Erythroblast (primary cell): ENCODE measurements at regions not wholly inside any gene's neighbourhood (a gene's known extent, or its start where the extent isn't known, plus 50 kb on each side); places are given as distances from the start of the nearest gene placed in this dataset.

Experiments
- DNase-seq, 2 experiments: peaks; one replicate each; lab custom pipeline; 2025; lab: John Stamatoyannopoulos, UW
- GATA1 ChIP-seq: IDR thresholded peaks from 2 replicates; pipeline ENCODE4 v1.6.1; 2011; ENCODE audit warnings: low read depth, mild to moderate bottlenecking, control low read depth, low read length, moderate library complexity
- POLR2A ChIP-seq: IDR thresholded peaks from 2 replicates; pipeline ENCODE4 v1.6.1; 2011; ENCODE audit warnings: mild to moderate bottlenecking, low read length

GRCh38 chr6:48289841-48290240 is 178.8 kb upstream of the PTCHD4 start:
- no peak for DNase-seq
- TF ChIP-seq POLR2A (no peak), GATA1 (no peak)

- no peak for TF ChIP-seq POLR2A
- TF ChIP-seq GATA1: no peak
- no peak for DNase-seq
Measured at GRCh38 chr6:48281217-48281616, 170.2 kb upstream of the PTCHD4 start.

GRCh38 chr6:48280035-48280620 is 169.1 kb upstream of the PTCHD4 start:
- DNase-seq: no peak
- TF ChIP-seq POLR2A: no peak
- TF ChIP-seq GATA1: no peak

- TF ChIP-seq GATA1 (no peak), POLR2A (no peak)
- DNase-seq: no peak
Measured at GRCh38 chr6:48278261-48278660, 167.3 kb upstream of the PTCHD4 start.

- no peak for DNase-seq
- TF ChIP-seq GATA1 (no peak), POLR2A (no peak)
Measured at GRCh38 chr6:48272518-48272917, 161.5 kb upstream of the PTCHD4 start.

- no peak for TF ChIP-seq GATA1
- TF ChIP-seq POLR2A: no peak
- no peak for DNase-seq
Measured at GRCh38 chr6:48255094-48255493, 144.1 kb upstream of the PTCHD4 start.

GRCh38 chr6:48249071-48249470 is 138.1 kb upstream of the PTCHD4 start:
- TF ChIP-seq POLR2A (no peak), GATA1 (no peak)
- no peak for DNase-seq

GRCh38 chr6:48243071-48243470 is 132.1 kb upstream of the PTCHD4 start:
- no peak for TF ChIP-seq POLR2A
- TF ChIP-seq GATA1: no peak
- DNase-seq: no peak

GRCh38 chr6:48240287-48240686 is 129.3 kb upstream of the PTCHD4 start:
- no peak for TF ChIP-seq GATA1
- no peak for TF ChIP-seq POLR2A
- DNase-seq: no peak

- no peak for TF ChIP-seq POLR2A
- no peak for TF ChIP-seq GATA1
- no peak for DNase-seq
Measured at GRCh38 chr6:48236375-48236774, 125.4 kb upstream of the PTCHD4 start.

GRCh38 chr6:48233063-48233462 is 122.1 kb upstream of the PTCHD4 start:
- TF ChIP-seq GATA1 (no peak), POLR2A (no peak)
- DNase-seq: no peak

- no peak for DNase-seq
- no peak for TF ChIP-seq GATA1
- no peak for TF ChIP-seq POLR2A
Measured at GRCh38 chr6:48229841-48230240, 118.8 kb upstream of the PTCHD4 start.

GRCh38 chr6:48222241-48222640 is 111.2 kb upstream of the PTCHD4 start:
- DNase-seq: no peak
- TF ChIP-seq POLR2A (no peak), GATA1 (no peak)

GRCh38 chr6:48213076-48213788 is 102.2 kb upstream of the PTCHD4 start:
- TF ChIP-seq GATA1 (no peak), POLR2A (no peak)
- DNase-seq: no peak

GRCh38 chr6:48212501-48212900 is 101.5 kb upstream of the PTCHD4 start:
- TF ChIP-seq POLR2A (no peak), GATA1 (no peak)
- no peak for DNase-seq

GRCh38 chr6:48206091-48206490 is 95.1 kb upstream of the PTCHD4 start:
- DNase-seq: no peak
- TF ChIP-seq GATA1 (no peak), POLR2A (no peak)
